ENCODE measurements at regions not wholly inside any gene's neighbourhood (a gene's known extent, or its start where the extent isn't known, plus 50 kb on each side); places are given as distances from the start of the nearest gene placed in this dataset.

- TF ChIP-seq CTCF (optimal IDR thresholded peaks at IDR 0.05 in 1 of 3, IDR thresholded peaks at IDR 0.05 in 1 of 3, conservative IDR thresholded peaks at IDR 0.05 in 1 of 3; ENCODE audit: extremely low read depth in 1 of 3, insufficient read depth in 2 of 3, low read length in 3 of 3) (no peak), EZH2 (IDR thresholded peaks at IDR 0.05; ENCODE audit: low read length) (no peak)
These were observed 332.2 kb downstream of the CHRM3 start for GRCh38 chr1:239718571-239718970.

Measured in keratinocyte (primary cell).